DMS114 treated with DMSO at 0.1 percent for 48 hours (cell line): ENCODE measurements at regions not wholly inside any gene's neighbourhood (a gene's known extent, or its start where the extent isn't known, plus 50 kb on each side); places are given as distances from the start of the nearest gene placed in this dataset.
"Not testable (repeated sequence)": the region's sequence is repeated elsewhere in the genome, so short reads cannot be mapped to it uniquely, and the experiment has no call there.

Source experiments
- DNase-seq: peaks from one replicate; lab custom pipeline; 2025; ENCODE audit not compliant: unreplicated experiment; lab: John Stamatoyannopoulos, UW

DNA sequence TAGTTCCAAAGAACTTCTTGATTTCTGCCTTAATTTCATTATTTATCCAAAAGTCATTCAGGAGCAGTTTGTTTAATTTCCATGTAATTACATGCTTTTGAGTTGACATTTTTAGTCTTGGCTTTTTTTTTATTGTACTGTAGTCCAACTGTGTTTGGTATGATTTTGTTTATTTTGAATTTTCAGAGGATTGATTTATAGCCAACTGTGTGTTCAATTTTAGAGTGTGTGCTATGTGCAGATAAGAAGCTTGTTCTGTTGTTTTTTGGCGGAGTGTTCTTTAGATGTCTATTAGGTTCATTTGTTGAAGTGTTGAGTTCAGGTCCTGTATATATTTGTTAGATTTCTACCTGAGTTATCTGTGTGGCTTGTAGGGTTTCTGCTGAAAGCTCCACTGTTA, 533.6 kb downstream of the TRAM1L1 start:
- no peak for DNase-seq

- no peak for DNase-seq
Observed at GRCh38 chr4:116547632-116548031, 537.7 kb downstream of the TRAM1L1 start.

- no peak for DNase-seq
Observed at GRCh38 chr4:116546759-116547158, 538.6 kb downstream of the TRAM1L1 start.

- DNase-seq = no peak
Observed at GRCh38 chr4:116544946-116545345, 540.4 kb downstream of the TRAM1L1 start.

GRCh38 chr4:116539744-116540143, 545.6 kb downstream of the TRAM1L1 start:
- DNase-seq = no peak

DNA sequence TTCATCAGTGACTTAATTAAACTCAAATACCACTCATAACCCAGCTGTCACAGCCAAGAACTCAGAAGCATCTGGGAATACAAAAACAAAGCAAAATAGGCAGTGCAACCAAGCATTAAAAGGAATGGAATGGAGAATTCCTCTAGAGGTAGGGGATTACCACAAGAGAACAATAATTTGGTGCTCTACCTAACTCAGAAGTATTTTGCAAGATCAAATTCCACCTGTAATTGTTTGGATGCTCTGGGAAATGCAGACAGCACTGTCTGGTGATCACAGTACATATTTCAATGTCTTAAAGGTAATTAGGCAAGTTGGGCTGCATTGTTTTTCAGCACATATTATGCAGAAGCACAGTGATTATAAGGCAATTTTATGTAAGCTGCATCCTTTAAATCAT, 547.5 kb downstream of the TRAM1L1 start:
- no peak for DNase-seq

DNA sequence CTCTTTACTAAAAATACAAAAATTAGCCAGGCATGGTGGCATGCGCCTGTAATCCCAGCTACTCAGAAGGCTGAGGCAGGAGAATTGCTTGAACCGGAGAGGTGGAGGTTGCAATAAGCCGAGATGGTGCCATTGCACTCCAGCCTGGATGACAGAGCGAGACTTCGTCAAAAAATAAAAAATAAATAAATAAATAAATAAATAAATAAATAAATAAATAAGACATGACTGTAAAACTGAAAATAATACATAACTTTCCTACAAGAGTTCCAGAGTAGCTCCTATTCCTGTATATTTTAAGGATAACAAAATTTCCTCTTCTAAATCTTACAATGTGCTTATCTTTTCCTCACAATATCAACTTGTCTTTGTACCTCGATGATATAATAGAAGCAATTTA, 549.4 kb downstream of the TRAM1L1 start:
- DNase-seq = not testable (repeated sequence)

- no peak for DNase-seq
Observed at GRCh38 chr4:116531870-116532269, 553.5 kb downstream of the TRAM1L1 start.

GRCh38 chr4:116531026-116531425, 554.4 kb downstream of the TRAM1L1 start:
- DNase-seq = no peak

DNA sequence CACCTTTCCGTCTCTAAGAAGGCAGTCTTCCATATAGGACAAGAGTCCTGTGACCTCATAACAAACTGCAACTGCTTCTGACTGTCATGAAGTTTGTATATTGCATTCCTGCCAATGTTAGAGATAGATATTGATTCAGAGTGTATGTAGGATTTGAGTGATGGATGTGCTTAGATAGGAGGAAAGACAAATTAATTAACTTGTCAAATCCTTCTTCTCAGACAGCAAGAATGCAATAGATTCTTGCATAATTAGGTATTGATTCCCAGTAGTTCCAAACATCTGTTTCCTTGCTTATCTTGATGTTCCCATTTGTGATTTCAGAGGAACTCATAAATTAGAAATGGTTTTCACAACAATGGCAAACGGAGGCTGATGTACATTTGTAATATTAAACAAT, 555.3 kb downstream of the TRAM1L1 start:
- DNase-seq = no peak

- no peak for DNase-seq
Observed at GRCh38 chr4:116529129-116529528, 556.2 kb downstream of the TRAM1L1 start.

GRCh38 chr4:116522922-116523321, 562.5 kb downstream of the TRAM1L1 start:
- no peak for DNase-seq

- DNase-seq = no peak
Observed at GRCh38 chr4:116520886-116521285, 564.5 kb downstream of the TRAM1L1 start.

DNA sequence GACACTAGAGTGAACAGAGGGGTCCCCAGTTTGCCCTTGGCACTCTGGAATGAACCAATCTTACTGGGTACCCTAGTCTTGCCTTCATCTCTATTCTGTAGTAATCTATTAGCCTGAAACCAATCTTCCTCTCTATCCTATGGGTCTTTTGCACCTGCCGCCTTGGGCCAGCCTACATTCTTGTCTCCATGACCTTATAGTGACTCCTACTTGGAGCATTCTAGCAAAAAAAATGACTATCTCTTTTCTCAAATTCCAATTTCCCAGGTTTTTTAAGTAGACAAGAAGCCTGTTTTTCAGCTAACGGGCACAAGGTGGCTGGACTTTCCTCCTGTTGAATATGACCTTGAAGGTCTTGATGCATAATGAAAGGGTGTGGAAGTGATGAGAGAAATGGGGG, 568.7 kb downstream of the TRAM1L1 start:
- no peak for DNase-seq

DNA sequence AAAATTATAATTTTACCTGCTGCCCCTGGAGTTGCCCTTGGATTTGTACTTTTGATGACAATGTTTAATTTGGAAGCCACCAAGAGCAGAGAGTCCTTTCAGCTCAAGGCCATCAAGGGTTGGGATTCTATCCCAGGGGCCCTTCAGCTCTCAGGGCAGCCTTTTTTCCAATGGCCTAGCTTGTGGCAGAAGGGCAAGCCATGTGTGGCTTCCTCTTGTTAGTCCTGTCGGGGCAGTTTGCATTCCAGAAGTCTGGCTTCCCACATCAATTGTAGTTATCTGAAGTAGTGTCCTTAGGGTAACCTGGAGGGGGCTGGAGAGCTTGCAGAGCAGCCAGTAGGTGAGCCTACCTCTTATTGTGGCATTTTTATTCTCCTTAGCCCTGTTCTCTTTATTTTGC, 569.4 kb downstream of the TRAM1L1 start:
- no peak for DNase-seq

DNA sequence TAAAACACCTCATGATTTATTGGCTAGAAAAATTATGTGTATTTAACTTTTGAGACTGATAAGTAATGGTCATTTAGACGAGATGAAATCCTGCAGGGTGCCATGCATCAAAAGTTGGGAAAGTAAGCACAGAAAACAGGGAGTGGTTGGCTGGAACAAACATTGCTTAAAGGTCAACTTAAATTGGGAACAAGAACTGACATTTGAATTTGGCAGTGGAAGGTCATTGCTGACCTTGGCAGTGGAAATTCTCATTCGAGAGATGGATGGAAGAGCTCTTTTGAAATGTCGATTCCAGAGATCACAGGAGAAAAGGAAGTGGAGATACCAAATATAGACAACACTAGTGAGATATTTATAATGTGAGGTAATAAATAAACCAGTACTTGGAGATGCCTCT, 572.8 kb downstream of the TRAM1L1 start:
- DNase-seq = no peak

- no peak for DNase-seq
Observed at GRCh38 chr4:116501954-116502353, 583.4 kb downstream of the TRAM1L1 start.

- no peak for DNase-seq
Observed at GRCh38 chr4:116500225-116500624, 585.2 kb downstream of the TRAM1L1 start.

- DNase-seq = no peak
Observed at GRCh38 chr4:116489739-116490138, 595.6 kb downstream of the TRAM1L1 start.

DNA sequence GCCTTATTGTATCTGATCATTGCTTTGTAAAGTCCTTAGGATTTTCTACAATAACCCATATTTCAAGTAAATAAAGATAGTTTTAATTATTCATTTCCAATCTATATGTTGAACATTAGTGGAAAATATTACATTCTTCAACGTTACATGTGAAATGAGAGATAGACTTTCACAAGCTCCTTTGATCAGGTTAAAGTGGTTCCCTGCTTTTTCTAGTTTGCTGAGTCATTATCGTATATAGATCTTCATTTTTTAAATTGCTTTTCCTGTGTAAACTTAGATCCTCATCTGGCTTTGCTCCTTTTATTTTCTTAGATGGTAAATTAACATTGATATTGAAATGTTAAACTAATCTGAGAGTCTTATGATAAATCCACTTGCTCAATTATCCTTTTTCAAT, 599.0 kb downstream of the TRAM1L1 start:
- no peak for DNase-seq

GRCh38 chr4:116480546-116480945, 604.8 kb downstream of the TRAM1L1 start:
- DNase-seq = no peak

DNA sequence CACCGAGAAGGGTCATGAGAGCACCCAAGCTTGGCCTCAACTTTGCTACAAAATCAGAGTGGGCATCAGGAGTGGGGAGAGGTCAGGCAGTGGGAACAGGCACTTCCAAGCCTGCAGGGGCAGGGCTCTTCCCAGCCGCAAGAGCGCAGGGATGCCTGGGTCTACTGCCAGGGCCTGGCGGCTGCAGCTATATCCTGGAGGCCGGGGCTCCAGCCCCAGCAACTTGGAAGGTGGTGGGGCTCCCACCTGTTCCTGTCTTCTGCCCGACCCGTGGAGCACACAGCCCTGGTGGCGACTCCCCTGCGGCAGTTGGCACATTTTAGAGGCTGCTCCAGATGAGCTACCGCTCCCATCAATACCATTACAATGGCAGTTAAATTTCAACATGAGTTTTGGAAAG, 607.0 kb downstream of the TRAM1L1 start:
- DNase-seq = no peak

GRCh38 chr4:116469582-116469981, 615.8 kb downstream of the TRAM1L1 start:
- no peak for DNase-seq

GRCh38 chr4:116453127-116453526, 632.2 kb downstream of the TRAM1L1 start:
- no peak for DNase-seq
